ENCODE measurements at regions not wholly inside any gene's neighbourhood (a gene's known extent, or its start where the extent isn't known, plus 50 kb on each side); places are given as distances from the start of the nearest gene placed in this dataset.
"Not testable (repeated sequence)": the region's sequence is repeated elsewhere in the genome, so short reads cannot be mapped to it uniquely, and the experiment has no call there.

GRCh38 chr2:153532140-153532539 is 53.6 kb upstream of the RPRM start:
- DNase-seq (ENCODE audit: low spot score): no peak

GRCh38 chr2:153533803-153534202 is 55.2 kb upstream of the RPRM start:
- DNase-seq (ENCODE audit: low spot score): not testable (repeated sequence)

GRCh38 chr2:153534590-153534989 is 56.0 kb upstream of the RPRM start:
- DNase-seq (ENCODE audit: low spot score): not testable (repeated sequence)

GRCh38 chr2:153536115-153536514 is 57.6 kb upstream of the RPRM start:
- no peak for DNase-seq (ENCODE audit: low spot score)

DNA sequence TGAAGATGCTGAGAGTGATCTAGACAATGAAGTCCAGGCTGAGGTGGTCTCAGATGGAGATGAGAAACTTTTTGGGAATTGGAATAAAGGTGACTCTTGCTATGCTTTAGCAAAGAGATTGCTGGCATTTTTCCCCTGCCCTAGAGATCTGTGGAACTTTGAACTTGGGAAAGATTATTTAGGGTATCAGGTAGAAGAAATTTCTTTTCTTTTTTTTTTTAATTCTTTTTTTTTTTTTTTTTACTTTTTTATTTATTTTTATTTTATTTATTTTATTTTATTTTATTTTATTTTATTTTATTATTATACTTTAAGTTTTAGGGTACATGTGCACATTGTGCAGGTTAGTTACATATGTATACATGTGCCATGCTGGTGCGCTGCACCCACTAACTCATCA is 59.5 kb upstream of the RPRM start:
- DNase-seq (ENCODE audit: low spot score): not testable (repeated sequence)

- peak; percentile 2 for DNase-seq (ENCODE audit: low spot score)
Measured at GRCh38 chr2:153543635-153544071, 65.1 kb upstream of the RPRM start.

- no peak for DNase-seq (ENCODE audit: low spot score)
Measured at GRCh38 chr2:153546358-153546757, 67.8 kb upstream of the RPRM start.

DNA sequence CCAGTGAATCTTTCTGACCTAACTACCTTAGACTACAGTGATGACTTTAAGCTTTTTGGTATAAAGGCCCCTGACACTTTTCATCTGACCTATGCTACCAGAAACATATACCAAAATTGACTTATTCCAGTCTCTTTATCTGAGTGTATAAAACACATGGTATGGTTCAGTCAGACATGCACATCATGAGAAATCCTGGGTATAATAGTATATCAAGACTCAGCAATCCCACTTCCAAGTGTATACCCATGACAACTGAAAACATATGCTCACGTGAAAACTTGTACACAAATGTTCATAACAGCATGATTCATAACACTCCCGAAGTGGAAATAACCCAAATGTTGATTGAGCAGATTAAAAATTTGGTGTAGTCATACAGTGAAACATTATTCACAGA is 70.0 kb upstream of the RPRM start:
- DNase-seq (ENCODE audit: low spot score): no peak

- no peak for DNase-seq (ENCODE audit: low spot score)
Measured at GRCh38 chr2:153551698-153552097, 73.1 kb upstream of the RPRM start.

DNA sequence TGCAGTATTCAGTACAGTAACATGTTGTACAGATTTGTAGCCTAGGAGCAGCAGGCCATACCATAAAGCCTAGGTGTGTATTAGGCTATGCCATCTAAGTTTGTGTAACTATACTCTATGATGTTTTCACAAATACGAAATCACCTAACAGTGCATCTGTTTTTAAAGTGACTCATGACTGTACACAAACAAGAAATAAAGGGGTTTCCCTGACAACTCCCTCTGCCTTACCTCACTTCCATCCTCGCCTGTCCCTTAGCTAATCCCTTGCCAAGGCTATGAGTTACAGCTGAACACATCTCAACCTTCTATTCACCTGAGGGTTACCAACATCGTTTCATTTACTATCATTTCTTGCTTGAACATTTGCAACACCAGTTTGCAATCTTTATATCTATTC is 78.6 kb upstream of the RPRM start:
- no peak for DNase-seq (ENCODE audit: low spot score)

DNA sequence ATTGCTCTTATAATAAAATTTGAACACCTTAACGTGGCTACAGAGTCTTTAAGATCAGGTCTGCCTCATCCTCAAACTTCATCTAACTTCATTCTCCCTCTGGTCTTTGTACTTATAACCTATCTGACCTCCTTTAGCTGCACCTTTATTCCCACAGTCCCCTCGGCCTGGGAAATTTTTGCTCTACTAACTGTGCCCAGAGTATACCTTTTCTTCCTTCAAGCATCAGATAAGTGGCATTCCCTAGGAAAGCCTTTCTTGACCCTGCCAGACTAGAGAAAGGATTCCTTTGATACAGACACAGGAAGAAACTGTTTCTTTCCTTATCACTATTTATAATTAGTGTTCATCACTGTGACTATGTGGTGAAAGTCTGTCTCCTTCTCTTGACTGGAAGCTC is 79.2 kb upstream of the RPRM start:
- no peak for DNase-seq (ENCODE audit: low spot score)

DNA sequence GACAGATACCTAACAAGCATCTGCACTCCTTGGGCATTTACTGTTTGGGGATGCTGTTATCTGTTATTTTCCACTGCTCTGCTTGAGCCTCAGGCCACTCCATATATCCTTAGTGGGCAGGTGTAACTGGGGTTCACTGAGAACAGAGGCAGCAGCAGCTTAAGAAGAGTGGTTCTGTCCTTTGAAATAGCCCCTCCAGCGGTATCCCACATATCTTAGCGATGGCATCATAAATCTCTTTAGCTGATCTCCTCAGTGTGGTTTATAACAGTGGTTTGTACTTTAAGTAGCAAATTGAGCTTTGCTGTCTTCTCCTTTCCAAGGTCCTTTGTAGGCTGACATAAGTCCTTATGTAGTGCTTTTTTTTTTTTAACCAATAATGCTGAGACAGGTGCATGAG is 79.7 kb upstream of the RPRM start:
- no peak for DNase-seq (ENCODE audit: low spot score)

- DNase-seq (ENCODE audit: low spot score): no peak
Measured at GRCh38 chr2:153567367-153567766, 88.8 kb upstream of the RPRM start.

GRCh38 chr2:153568105-153568504 is 89.5 kb upstream of the RPRM start:
- no peak for DNase-seq (ENCODE audit: low spot score)

- no peak for DNase-seq (ENCODE audit: low spot score)
Measured at GRCh38 chr2:153575171-153575853, 96.8 kb upstream of the RPRM start.

DNA sequence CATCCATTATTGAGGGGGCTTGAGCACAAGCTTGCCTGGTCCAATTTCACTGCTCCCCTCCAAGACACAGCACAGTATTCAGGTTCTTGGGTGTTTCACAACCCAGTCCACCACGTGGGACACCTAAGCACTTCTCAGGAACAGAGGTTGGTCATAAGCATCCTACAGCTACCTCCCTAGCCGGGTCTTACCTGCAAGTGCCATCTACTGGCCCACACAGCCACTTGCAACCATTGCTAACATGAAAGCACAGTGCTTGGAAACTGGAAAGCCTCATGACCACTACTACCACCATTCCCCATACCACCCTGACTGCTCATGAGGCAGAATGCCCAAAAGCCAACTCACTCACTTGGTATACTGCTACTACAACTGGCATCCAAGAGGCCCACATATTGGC is 105.7 kb upstream of the RPRM start:
- DNase-seq (ENCODE audit: low spot score): no peak

DNA sequence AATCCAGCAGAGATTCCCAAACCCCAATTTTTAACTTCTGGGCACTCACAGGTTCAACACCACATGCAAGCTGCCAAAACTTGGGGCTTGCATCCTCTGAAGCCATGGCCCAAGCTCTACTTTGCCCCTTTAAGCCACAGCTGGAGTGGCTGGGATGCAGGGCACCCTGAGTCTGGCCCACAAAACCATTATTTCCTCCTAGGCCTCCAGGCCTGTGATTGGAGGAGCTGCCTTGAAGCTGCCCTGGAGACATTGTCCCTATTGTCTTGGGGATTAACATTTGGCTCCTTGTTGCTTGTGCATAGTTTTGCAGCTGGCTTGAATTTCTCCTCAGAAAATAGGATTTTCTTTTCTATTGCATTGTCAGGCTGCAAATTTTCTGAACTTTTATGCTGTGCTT is 109.8 kb upstream of the RPRM start:
- DNase-seq (ENCODE audit: low spot score): no peak

GRCh38 chr2:153589586-153589985 is 111.0 kb upstream of the RPRM start:
- no peak for DNase-seq (ENCODE audit: low spot score)

DNA sequence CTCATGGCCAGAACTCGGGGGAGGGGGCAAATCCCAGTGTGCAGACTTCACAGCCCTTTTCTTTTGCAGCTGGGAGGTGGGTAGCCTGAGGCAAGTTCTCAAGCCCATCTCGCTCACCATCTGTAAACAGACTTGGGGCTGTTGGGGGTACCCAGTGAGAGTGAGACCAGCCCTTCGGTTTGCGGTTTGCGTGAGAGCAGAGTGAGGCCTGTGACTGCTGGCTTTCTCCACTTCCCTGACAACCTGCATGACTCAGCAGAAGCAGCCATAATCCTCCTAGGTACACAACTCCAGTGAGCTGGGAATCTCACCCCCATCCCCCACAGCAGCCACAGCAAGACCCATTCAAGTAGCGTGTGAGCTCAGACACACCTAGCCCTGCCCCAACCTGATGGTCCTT is 114.5 kb upstream of the RPRM start:
- peak; percentile 53 for DNase-seq (ENCODE audit: low spot score)

- no peak for DNase-seq (ENCODE audit: low spot score)
Measured at GRCh38 chr2:153595939-153596338, 117.4 kb upstream of the RPRM start.

DNA sequence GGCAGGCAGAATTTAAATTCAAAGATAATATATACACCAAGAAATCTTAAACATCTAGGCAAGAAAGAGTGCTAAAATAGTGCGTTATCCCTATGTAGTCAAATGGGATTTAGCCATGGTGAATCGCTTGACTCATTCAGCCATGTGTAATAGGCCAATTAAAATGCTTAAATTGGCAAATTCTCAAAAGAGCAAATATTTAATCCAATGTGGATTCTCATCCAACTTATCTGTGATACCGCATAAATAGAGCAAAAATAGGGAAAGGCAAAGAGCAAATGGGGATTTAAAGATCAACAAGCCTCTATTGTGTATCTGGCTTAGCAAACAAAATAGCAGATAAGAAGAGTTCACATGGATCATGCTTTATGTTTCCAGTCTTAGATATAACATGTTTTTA is 123.2 kb upstream of the RPRM start:
- no peak for DNase-seq (ENCODE audit: low spot score)

GRCh38 chr2:153604133-153604532 is 125.6 kb upstream of the RPRM start:
- no peak for DNase-seq (ENCODE audit: low spot score)

- no peak for DNase-seq (ENCODE audit: low spot score)
Measured at GRCh38 chr2:153606623-153607022, 128.1 kb upstream of the RPRM start.

GRCh38 chr2:153622285-153622684 is 143.7 kb upstream of the RPRM start:
- DNase-seq (ENCODE audit: low spot score): no peak

Measured in HT-29 (cell line).